ENCODE measurements at regions not wholly inside any gene's neighbourhood (a gene's known extent, or its start where the extent isn't known, plus 50 kb on each side); places are given as distances from the start of the nearest gene placed in this dataset.

DNA sequence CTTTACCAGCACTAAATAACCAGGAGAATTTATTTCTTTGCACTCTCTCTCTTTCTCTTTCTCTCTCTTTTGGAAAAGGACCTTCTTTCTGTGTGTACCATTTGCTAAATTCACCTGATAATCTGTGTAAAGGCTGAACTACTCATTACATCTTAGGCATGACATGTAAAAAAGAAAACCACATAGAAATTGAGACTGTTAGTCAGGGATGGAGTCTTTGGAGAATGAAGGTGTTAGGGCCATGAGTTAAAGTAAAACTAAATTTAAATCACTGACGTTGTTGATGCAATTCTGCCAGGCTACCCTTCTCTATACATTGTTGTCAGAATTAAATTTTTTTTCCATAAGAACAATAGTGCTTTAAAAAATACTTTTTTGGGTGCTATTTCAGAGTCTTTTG is 263.3 kb downstream of the PTEN start:
- DNase-seq (ENCODE audit: low read depth, low spot score): no peak

DNA sequence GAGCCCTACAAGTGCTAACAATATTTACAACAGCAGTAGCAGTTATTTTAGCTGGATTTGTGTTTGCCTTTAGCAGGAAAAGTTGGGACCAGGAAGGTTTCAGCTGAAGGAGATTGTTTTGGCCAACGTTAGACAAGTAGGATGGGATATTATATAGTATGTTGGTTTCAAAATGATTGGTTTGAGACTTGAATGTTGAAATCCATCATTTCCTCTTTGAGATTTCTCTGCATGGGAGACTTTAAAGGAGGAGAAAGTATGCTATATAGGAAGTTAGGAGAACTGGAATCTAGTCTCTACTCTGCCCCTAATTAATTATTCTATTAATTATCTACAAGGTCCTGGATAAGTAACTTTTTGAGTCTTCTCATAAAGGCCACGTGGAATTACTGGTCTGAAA is 263.8 kb downstream of the PTEN start:
- DNase-seq (ENCODE audit: low read depth, low spot score): no peak

DNA sequence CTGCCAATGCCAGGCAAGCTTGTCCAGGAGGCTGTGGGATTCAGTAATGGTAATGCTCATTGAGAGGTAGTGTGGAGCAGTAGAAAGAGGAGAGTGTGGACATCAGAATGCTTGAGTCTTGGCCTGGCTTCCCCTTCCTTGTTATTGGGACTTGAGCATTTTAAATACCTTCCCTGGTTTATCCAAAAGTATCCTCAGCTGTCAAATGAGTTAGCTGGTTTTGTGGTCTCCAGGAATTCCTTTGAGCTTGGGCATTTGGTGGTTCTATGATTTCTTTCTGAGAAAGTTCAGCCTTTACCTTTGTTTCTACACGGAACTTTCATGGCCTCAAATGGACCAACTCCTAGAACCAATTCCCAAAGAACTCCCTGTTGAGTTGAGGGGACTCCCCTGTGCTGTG is 264.3 kb downstream of the PTEN start:
- DNase-seq (ENCODE audit: low read depth, low spot score): no peak

DNA sequence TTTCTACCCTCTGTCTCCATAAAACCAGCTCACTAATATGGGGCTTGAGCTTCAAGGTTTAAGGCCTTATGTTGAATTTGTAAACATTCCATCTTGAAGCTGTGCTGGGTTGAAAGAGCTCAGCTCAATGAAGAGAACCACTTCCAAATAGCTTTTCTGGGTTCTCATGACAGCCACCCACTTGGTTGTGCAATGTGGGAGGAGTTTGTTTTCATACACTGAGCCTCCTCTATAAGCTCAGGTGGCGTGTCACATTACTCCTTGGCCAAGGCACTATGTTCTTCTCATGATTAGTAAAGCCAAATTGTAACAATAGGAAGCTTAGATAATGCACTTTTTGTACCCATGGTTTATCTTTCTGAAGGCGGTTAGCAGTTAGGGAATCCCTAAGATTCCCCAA is 265.6 kb downstream of the PTEN start:
- no peak for DNase-seq (ENCODE audit: low read depth, low spot score)

DNA sequence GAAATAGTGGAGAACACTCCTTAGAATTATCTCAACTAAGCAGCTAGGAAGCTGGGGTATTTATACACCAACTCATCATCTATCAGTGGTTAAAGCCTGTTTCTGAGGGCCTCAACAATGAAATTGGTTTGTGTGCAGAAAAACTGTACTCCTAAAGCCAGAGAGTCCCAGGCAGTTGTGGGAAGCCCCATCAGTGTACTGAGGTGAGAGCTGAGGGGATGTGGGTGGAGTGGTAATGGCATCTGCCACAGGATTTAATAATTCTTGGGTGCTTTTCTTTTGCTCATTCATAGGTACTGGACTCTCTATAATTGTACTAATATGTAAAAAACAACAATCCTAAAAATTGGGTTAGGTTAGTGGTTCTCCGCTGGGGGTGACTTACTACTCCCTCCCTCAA is 267.5 kb downstream of the PTEN start:
- DNase-seq (ENCODE audit: low read depth, low spot score): no peak

DNA sequence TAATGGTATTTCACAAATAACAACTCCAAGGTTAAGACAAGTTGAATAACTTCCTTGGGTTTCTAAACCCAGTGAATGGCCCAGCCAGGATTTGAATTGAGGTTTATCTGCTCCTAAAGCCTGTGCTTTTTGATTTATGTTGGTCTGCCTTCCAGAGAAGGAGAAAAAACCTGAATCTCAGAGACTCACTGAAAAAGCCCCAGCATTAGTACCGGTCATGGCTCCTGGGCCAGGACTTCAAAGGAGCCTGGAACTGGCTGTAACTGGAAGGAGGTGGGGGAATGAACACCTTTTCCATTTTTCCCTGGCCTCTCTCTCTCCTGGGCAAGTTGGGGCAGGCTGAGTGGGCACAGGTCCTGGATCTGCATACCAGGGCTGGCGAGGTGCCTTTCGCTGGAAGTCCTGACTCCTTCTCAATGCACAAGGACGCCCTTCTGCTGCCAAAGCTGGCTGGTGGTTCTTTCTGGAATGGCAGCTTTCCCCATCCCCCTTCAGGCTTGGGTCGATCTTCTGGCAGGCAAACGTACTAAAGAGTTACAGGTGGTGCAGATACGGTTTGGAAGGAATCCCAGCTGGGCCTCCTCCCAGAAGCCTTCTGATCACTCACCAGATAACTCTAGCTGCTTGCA is 268.2 kb downstream of the PTEN start:
- no peak for DNase-seq (ENCODE audit: low read depth, low spot score)

DNA sequence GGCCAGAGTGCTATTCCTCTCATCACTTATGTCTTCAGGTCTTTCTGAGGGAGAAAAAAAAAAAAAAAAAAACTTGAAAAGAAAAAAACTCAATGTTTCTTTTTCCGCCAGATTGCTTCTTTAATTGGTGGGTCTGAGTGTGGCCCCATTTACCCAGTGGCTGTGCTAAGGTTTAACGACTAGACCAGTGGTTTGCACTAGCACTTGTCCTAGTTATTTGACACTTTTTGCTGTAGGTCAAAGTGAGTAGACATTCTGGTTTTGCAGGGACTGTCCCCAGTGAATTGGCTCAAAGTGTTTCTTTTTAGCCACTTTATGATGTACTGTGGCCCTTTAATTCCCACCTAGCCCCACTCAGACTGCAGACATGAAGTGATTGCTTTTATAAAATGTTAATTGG is 273.3 kb downstream of the PTEN start:
- DNase-seq (ENCODE audit: low read depth, low spot score): no peak

DNA sequence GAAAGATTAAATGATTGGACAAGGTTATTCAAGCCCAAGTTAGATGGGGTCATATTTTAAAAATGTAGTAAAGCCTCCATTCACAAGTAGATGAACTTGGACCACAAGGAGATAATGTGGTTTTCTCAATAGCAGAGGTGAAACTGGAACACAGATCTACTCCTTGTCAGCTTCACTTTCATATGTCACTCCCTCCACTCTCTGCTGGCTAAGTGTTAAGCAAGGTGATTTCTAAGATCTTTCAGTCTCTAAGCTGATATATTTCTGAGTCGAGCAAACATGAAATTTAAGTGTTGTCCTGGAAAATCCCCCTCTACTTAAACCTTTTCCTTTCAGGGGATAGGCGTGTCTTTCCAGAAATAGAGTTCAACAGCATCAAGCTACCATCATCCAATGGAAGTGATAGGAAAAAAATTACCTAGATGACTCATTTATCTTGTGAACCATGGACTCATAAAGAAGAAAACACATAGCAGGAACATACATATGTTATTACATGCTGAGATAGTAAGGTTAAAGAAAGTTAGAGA is 275.0 kb downstream of the PTEN start:
- no peak for DNase-seq (ENCODE audit: low read depth, low spot score)

DNA sequence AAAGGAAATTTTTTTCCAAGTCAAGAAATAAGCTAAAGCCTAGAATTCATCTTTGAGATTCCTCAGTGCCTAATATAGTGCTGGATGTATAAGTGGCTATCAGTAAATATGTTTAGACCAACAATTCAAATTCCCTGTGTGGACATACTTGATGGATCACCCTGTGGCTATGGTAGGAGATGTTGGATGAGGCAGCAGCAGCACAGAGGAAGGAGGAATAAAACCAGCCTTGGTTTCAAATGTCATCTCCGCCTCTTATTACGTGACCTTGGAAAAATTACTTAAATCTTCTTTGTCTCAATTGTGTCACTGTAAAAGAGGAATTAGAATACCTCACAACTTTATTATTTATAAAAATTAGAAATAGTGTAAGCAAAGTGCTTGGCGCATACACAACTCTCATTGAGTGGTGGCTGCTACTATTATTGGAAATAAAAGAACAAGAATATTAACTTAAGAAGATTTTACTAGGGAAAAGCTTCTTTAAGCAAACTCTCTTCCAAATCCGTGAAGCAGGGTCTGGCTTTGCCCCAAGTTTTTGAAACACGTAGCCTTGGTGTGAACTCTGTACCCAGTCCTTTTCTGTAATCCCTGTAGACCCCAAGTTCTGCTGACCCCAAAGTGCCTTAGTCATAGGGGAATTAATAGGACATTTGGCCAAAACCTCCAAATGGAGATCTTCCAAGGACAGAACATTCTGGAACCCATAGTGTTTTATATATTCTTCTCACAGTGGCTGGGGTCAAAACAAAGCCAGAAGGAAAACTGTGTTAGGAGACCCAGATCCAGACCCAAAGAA is 283.8 kb downstream of the PTEN start:
- no peak for DNase-seq (ENCODE audit: low read depth, low spot score)

DNA sequence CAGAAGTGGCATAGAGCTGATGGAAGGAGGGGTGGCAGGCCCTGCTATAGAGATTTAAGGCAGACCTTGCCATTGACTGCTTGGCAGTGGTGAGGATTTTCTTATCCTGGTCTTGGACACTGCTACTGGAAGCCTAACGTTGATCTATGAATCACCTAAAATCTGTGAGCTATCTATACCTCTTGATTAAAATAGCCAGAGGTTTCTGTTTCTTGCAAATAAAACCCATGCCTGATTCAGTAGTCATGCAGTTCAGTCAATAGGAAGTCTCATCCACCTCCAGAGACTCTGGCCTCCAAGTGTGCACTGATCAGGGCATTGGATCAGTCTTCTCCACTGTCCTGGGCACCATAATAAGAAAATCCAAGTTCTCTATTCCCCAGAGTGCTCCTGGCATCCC is 286.5 kb downstream of the PTEN start:
- no peak for DNase-seq (ENCODE audit: low read depth, low spot score)

DNA sequence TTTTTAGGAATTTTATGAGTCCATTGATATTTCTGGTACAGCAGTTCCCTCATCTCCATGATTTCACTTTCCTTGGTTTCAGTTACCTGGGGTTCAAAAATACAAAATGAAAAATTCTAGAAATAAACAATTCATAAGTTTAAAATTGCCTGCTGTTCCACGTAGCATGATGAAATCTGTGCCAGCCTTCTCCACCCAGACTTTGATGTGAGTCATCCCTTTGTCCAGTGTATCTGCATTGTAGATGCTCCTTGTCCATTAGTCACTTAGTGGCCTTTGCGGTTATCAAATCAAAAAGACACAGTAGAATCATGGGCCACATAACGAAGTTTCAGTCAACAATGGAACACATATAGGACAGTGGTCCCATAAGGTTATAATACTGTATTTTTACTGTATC is 286.9 kb downstream of the PTEN start:
- no peak for DNase-seq (ENCODE audit: low read depth, low spot score)

DNA sequence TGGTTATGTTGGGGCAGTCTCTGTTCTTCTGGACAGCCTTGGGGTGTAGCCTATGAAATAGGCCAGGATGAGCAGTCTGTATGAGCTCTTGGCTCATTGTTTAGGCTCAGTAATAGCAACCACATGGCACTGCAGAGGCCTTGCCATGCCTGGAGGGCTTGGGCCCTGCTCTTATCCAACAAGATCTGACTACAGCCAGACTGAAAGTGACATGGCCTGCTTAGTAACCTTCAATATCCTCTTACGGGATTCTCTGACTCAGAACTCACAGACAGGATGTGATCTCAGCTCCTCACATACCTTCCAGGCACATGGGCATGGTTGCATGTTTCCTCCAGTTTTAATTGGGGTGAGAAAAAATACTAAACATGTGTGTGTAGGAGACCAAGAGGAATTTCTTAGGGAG is 289.3 kb downstream of the PTEN start:
- DNase-seq (ENCODE audit: low read depth, low spot score): no peak

DNA sequence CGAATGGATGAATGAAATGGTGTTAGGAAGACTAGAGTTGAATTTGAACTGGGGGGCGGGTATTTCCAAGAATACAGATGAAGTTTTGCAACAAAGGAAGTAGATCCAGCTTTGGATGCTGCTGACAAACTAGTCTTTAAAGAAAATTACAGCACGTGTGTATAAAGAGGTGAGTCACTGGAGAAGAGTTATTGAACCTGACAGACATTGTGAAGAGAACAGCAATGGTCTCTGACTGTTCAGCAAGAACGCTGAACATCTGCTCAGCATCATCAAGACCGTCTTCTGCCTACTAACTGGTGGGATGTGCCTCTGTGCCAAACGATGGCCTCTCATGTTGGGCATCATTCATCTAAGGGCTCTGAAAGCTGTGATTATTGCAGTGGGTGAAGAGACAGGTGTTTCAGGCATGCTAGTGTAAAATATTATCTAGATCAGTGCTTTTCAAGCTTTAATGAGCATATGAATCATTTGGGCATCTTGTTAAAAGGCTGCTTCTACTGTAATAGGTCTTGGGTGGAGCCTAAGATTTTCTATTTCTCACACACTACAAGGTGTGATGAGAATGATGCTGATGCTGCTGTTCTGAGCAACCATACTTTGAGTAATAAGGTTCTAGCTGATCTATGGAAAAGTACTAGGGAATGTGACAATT is 291.3 kb downstream of the PTEN start:
- no peak for DNase-seq (ENCODE audit: low read depth, low spot score)

DNA sequence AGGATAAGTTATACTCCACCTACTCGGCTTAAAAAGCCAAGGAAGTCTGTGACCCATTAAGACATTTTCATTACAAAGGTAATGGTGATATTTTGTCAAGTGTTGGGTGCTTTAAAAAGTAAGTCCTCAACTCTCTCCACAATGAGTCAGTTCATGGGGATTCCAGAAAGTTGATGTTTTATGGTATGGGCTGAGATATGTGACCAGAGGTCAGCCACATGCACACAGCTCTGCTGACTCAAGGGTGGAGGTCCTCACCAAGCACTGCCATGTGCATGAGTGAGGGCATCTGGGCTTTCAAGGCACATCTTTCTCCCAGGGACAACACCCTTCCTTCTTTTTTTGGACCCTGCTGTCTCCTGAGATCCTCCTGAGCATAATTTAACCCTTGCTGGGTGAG is 292.9 kb downstream of the PTEN start:
- no peak for DNase-seq (ENCODE audit: low read depth, low spot score)

DNA sequence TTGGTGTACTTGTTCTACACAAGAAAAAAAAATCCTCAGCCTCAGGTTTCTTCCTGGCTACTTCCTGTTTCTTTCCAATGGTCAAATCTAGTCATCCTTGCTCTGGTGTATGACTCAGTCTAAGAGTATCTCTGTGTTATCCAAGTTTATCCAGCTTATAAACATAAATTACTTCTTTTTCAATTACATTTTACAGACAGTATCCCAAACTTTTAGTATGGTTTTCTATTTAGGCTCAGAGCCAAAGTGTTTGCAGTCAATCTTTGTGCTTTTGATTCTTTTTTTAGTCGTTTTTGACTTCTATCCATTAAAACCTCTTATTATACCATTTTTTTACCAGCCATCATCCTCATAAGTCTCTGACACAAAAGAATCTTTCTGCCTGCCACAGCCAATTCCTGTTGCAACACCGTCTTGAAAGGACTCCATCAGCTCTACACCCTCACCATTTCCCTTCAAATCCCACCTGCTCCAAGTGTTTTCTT is 294.6 kb downstream of the PTEN start:
- DNase-seq (ENCODE audit: low read depth, low spot score): no peak

DNA sequence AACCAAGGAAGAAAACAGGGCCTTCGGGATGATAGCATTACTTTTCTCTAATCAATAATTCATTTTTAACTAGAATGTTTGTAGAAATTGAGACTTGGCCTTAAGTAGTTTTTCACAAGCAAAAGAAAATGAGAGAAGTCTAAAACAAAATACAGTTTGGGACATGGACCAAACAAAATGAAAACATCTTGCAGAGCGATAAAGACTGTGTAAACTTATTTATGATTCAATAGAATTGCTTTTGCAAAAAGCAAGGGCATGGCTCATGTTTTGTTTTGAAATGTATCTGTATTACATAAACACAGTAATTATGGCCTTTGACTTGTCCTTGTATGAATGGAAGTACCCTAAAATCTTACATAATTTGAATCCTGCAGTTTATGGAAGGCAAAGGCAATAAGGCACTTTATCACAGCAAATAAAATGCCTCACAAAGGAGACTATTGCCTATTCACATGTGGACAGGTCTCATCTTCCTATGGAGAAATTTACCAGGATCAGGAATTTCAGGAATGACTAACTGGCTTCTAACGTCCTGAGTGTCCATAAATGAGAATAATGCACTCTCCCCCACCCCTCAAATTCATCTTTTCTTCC is 295.2 kb downstream of the PTEN start:
- DNase-seq (ENCODE audit: low read depth, low spot score): no peak

DNA sequence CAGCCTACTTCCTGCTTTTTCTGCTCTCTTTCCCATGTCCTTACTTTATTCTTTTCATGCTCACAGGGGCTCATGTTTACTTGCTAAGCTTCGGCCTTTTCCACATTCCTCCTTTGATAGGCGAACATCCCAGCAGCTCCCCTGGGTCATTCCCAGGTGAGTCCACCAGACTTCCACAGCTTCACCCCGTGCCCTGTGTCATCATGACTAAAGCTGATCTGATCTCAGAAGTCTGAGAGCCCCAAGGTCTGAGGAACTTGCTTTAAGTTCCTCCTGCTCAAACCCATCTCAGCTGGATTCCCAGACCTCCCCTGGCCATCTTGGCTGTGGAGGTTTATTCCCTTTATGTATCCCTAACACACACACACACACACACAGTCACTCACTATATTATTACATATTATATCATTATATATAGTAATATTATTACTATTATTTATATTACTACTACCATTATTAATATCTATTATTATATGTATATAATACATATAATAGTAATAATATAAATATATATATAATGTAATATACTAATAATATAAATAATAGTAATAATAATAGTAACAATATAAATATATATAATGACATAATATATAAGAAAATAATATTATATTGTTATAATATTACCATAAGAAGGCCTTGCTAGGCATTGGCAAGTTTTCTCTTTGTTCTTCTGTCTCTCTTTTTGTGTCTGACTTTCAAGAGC is 295.9 kb downstream of the PTEN start:
- no peak for DNase-seq (ENCODE audit: low read depth, low spot score)

DNA sequence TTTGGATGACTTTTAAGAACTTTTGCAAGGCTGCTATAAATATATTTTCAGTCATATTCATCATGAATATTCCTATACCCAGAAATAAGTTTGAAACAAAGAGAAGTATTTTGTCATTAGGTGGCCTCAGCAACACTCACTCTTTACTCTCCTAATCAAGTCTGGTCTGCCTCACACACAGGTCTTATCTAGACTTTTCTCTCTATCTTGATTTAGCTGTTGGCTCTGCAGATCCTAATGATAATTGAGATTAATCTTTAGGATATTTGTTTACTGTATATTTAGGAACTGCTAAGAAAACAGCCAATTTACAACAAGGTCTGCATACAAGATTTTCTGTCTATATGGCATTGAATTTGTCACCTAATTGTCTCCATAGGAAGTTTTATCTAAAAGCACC is 297.6 kb downstream of the PTEN start:
- DNase-seq (ENCODE audit: low read depth, low spot score): no peak

DNA sequence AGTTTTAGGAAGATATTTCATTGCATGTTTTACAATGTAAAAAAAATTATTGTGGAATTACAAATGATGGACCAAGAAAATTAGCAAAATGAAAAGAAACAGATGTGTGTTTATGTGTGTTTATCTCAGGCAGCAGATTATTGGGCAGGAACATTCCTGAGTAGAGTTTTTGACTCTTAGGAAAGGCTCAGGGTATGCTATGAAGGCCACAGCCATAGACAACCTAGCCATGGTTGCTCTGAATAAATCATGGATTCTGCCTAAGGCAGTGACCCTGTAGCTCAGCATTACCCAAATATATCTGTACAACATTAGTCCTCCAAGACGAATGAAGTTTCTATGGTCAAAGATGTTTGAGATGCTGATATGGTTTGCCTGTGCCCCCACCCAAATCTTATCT is 298.3 kb downstream of the PTEN start:
- no peak for DNase-seq (ENCODE audit: low read depth, low spot score)

DNA sequence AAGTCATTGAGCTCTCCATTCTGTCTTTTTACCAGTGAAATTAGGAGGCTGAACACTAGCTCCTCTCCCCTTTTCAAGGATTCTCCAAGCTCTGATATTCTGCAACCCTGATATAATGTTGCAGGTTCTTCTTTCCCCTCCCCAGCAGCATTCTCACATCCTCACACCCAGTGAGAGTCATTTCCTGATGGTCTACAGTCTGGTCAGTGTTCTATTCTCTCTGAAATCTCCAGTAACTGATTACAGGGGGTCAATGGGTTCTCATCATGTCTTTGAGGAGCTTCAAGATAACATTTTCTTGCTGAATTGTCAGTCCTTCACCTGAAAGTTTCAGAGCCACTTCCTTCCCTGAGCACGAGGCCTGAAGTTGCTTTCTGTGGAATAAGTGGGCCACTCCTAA is 299.4 kb downstream of the PTEN start:
- no peak for DNase-seq (ENCODE audit: low read depth, low spot score)

DNA sequence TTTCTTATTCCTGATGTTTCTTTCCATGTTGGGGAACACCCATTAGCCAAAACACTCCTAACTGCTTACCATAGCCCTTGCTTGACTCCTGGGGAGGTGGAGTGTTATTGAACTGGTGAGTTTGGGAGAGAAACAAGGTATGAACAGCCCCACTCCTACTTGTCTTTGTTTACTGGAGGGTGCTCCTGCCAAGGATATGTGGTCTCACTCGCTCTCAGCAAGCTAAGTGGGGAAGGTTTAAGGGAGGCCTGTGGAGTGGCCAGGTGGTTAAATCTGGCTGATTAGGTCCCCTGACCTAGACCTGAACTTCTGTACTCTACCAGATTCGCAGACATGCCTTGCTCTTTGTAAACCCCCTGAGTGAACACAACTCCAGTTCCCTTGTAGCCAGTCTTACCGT is 300.1 kb downstream of the PTEN start:
- DNase-seq (ENCODE audit: low read depth, low spot score): no peak

DNA sequence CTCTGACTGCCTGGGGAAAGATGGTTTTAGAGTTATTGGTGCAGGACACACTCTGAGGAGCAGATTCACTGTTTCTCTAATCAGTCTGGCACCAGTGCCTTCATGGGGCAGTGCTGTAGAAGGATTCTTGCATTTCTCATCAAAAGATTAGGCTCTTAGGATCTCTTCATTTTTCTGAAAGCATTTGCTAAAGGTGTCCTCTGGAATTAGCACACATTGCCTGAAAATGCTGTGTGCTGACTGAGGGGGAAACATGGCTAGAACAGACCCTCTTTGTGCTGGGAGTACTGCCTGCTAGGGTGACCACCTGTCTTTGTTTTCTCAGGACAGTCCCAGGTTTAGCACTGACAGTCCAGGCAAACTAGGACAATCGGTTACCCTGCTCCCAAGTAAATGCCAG is 301.0 kb downstream of the PTEN start:
- no peak for DNase-seq (ENCODE audit: low read depth, low spot score)
